CD4-positive, alpha-beta T cell treated with Interleukin-12 subunit alpha and Interleukin-12 subunit beta, for 1 hour (primary cell): ENCODE measurements at regions not wholly inside any gene's neighbourhood (a gene's known extent, or its start where the extent isn't known, plus 50 kb on each side); places are given as distances from the start of the nearest gene placed in this dataset.
"Not testable (repeated sequence)": the region's sequence is repeated elsewhere in the genome, so short reads cannot be mapped to it uniquely, and the experiment has no call there.

ENCODE experiments used
- DNase-seq: peaks from one replicate; pipeline ENCODE4 v3.0.0-alpha.2; 2020

DNA sequence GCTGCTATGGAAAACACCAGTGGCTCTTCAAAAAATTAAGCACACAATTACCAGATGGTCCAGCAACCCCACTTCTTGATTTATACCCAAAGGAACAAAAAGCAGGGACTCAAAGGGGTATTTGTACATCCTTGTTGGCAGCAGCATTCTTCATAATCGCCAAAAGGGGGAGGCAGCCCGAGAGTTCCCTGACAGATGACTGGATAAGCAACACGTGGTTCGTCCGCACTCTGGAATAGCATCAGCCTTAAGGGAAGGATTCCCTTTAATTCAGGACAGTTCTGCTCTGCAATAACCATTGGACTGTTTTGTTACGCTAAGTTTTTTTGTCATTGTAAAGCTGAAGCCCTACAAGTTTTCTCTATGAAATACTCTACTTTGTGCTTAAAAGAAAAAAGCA, 76.7 kb upstream of the TWIST2 start:
- no peak for DNase-seq

- DNase-seq, result no peak
Measured at GRCh38 chr2:238771639-238772038, 76.2 kb upstream of the TWIST2 start.

DNA sequence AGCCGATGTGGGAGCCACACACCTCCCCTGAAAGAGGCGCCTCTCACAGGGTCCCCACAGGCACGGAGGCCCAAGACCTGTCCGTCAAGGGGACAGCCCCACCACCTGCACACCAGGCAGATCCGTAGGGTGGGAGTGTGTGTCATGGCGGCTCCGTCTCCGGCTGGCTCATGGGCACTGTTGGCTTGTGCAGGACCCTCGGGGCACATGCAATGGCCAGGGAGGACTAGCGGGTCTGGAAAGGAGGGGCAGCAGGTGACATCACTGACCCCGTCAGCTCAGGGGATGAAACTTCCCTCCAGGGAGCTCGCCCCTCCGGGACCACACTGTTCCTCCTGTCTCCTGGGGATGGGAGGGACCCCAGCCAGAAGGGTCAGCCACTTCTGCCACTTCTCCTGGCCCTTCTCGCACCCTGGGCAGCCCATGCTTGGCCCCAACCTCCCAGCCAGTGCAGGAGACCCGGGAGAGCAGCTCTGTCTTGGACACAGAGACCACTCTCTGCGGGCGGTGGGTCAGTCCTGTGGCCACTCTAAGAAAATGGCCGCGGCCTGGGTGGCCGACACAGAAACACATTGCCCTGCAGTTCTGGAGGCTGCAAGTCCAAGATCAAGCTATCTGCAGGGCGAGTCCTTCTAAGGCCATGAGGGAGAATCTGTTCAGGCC, 75.1 kb upstream of the TWIST2 start:
- DNase-seq, result no peak

DNA sequence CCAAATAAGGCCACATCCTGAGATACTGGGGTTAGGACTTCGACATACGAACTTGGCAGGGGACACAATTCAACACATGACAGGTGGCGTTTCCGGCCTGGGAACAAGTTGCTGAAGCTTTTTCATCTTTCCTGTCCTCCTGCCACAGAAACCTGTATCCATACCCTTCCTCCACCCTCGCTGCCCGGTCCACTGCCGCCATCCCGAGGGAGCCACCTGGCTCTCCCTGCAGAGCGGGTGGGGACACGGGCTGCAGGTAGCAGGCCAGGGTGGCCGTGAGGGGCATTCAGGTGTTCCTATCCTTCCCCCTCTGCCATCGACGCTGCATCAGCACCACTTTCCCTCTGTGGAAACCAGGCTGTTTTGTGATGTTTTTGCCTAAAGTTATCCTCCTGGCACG, 74.4 kb upstream of the TWIST2 start:
- no peak for DNase-seq

GRCh38 chr2:238774071-238774470, 73.8 kb upstream of the TWIST2 start:
- no peak for DNase-seq

GRCh38 chr2:238774980-238775509, 72.8 kb upstream of the TWIST2 start:
- DNase-seq, result no peak

GRCh38 chr2:238775591-238775990, 72.3 kb upstream of the TWIST2 start:
- no peak for DNase-seq

- no peak for DNase-seq
Measured at GRCh38 chr2:238776003-238776760, 71.7 kb upstream of the TWIST2 start.

DNA sequence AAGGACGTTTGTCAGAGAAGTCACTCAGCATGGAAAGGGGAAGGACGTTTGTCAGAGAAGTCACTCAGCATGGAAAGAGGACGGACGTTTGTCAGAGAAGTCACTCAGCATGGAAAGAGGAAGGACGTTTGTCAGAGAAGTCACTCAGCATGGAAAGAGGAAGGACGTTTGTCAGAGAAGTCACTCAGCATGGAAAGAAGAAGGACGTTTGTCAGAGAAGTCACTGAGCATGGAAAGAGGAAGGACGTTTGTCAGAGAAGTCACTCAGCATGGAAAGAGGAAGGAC, 71.2 kb upstream of the TWIST2 start:
- DNase-seq, result not testable (repeated sequence)

- no peak for DNase-seq
Measured at GRCh38 chr2:238777369-238778067, 70.4 kb upstream of the TWIST2 start.

DNA sequence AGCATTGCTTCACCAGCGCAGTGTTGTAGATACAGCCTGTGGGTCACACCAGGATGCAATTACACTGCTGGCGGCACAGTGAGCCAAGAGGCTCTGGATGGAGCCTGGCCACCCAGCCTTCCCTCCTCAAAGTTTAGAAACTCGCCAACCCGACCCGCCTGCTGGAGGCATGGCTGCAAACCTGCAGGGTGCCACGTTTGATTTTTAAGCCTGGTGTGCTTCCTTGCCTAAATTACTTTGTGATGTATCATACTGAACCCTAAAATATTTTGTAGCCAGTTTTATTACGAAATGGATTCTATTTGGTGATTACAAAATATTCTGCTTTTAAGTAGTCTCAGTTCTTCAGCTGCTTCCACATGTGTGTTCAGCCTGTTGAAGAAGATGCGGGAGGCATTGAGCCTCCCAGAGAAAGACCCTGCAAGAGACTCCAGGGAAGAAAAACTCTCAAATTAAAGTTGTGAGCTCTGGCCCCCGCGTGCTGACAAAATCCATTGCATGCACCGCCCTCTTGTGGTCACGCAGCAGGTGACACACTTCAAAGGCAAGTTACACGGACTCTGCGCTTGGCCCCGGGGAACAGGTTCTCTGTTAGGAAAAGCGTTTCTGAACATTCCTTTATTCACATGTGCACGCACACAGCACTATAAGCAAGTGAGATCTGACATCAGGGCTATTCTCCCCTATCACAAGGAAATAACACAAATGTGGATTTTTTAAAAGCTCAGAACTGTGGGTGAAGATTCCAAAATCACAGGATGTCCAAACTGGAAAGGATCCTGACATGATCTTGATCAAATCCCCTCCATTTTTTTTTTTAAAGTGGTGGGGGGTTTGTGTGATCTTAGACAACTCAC, 63.0 kb upstream of the TWIST2 start:
- DNase-seq, result peak; percentile 46

- no peak for DNase-seq
Measured at GRCh38 chr2:238785528-238785860, 62.4 kb upstream of the TWIST2 start.

DNA sequence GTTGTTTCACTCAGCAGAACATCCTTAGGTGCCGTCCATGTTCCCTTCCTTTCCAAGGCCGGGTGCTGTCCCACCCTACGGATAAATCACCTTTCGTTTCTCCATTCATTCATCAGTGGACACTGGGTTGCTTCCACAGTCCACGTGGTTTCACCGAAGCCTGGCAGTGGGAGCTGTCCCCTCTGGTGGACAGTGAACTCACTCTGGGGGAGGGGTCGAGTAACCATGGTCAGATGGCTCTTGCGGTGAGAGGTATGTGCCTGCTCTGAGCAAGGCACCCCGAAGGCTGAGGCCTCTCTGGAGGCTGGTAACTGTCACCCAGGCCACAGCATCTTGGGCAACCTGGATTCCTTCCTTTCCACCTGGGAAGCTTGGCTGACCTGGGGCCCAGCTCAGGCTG, 61.5 kb upstream of the TWIST2 start:
- no peak for DNase-seq

DNA sequence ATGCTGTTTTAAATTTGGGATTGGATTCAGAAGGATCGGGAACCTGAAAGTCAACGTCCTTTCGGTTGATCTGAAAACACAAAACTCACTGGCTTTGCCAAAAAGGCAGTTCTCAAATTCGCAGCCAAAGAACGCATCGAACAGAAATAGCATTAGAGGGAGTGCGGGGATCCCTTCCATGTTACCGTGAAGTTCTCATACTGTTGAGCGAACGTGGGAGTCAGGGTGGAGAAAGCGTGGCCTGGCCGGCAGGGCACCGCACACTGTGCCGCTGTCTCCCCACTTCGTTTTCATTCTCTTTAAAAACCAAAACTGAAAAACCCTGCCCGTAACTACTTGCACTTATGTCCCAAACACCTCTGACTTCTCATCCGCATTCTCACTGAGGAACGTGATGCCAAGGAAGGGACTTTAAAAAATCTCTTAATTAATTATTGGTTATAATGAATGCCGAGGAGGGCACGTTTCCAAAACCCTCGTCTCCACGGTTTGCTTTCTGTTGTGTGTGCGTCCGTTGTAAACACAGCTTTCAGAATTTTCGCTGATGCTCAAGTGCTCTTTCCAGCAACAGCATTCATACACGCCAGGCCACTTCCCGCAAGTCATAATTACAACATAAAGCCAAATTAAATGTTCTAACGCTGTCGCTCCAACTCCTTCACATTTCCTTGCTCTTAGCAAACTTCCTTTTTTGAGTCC, 60.9 kb upstream of the TWIST2 start:
- no peak for DNase-seq

GRCh38 chr2:238787501-238787900, 60.4 kb upstream of the TWIST2 start:
- no peak for DNase-seq

GRCh38 chr2:238789317-238789806, 58.5 kb upstream of the TWIST2 start:
- DNase-seq, result no peak

DNA sequence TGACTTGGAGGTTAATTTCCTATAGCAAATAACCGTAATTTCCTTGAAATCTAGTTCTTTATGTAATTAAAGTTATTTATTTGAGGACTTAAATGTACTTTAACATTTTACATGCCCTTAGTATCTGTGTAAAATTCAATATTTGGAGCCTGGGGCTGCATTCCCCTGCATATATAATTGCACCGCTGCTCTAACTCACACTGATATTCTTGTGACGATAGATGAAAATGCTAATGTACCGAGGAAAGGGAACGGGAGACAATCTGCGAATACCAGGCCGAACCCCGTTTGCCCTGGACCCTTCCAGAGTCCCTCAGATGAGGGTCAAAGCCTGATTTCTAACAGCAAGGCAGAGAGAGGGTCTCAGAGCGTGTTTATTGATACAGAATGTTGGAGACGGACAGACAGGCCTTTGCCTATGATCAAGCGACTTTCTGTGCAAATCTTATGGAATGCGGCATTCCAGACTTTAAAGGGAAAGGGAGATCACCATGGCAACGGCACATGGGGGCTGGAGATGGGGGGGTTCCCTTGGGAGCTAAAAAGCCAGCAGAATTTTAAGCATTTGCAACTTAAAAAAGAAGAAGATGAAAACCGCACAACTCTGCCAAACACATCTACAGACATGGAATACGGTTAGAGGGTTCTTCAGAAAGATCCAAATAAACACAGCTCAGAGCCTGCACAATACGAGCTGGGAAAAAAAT, 57.6 kb upstream of the TWIST2 start:
- DNase-seq, result no peak

GRCh38 chr2:238790833-238791230, 57.1 kb upstream of the TWIST2 start:
- no peak for DNase-seq

GRCh38 chr2:238791354-238791753, 56.5 kb upstream of the TWIST2 start:
- no peak for DNase-seq

GRCh38 chr2:238793306-238793705, 54.6 kb upstream of the TWIST2 start:
- DNase-seq, result no peak

DNA sequence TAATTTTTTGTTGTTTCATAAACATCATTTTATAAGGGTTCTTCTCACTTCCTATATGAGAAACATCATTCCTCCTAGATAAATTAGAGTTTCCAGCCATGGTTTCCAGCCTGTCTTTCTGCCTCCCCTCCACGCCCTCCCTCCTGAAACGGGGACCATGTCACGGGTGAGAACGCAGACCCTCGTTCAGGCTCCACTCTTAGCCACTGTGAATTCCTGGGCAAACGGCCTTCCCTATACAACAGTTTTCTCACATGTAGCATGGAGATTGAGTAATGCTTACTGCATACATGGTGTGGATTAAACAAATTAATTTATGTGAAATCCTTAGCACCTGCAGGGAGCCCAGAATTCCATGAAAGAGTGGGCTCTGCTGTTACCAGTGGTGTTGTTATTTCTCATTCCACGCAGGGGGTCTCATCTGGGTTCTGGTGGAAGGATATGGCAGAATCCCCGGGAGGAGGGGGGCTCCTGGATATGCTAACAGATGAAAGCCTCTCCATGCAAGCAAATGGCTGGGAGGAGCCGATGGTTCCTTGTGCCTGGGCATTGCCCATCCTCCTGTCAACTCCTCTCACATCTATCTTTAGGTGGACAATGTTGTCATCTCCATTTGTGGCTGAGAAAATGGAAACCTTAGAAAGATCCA, 54.0 kb upstream of the TWIST2 start:
- DNase-seq, result no peak
